H1 (cell line): ENCODE measurements at regions not wholly inside any gene's neighbourhood (a gene's known extent, or its start where the extent isn't known, plus 50 kb on each side); places are given as distances from the start of the nearest gene placed in this dataset.

Source experiments
- CTCF ChIA-PET: fragments of 300-600 bp; sonication (Branson Sonifier 250); formaldehyde crosslinking; loops from one replicate; lab custom pipeline; 2021; ENCODE audit not compliant: partially characterized antibody; lab: Charles Lee
- POLR2A ChIA-PET: fragments of 300-600 bp; sonication (Branson Sonifier 250); formaldehyde crosslinking; loops from one replicate; lab custom pipeline; 2021; ENCODE audit warnings: inconsistent platforms; ENCODE audit not compliant: partially characterized antibody; lab: Charles Lee
- DNase-seq, 2 experiments: peaks; one replicate each; pipeline versions ENCODE4 v3.0.0 to v3.0.0-alpha.2; 2010 to 2022; ENCODE audit warnings: low spot score in 2 of 2, low read depth in 1 of 2, mixed read lengths in 1 of 2
- FAIRE-seq: peaks from 2 replicates; lab custom pipeline; 2011; peaks lifted over from hg19 to GRCh38; lab: Jason Lieb, UNC
- H2AFZ ChIP-seq: 2 replicates; pipeline ENCODE4 v1.8.1; 2012; ENCODE audit warnings: low read length, inconsistent platforms
- H2AK5ac ChIP-seq: 2 replicates; pipeline ENCODE4 v1.6.1; 2013; ENCODE audit warnings: low read depth, low read length
- H2BK120ac ChIP-seq: replicated peaks from 2 replicates; pipeline ENCODE3; 2013; ENCODE audit warnings: low read depth, low read length, inconsistent platforms
- H2BK12ac ChIP-seq: 2 replicates; pipeline ENCODE4 v1.6.1; 2013; ENCODE audit warnings: low read depth, low read length
- H2BK15ac ChIP-seq: 2 replicates; pipeline ENCODE4 v1.6.1; 2013; ENCODE audit warnings: low read length
- H2BK20ac ChIP-seq: 2 replicates; pipeline ENCODE4 v1.6.1; 2013; ENCODE audit warnings: low read length
- H2BK5ac ChIP-seq: 2 replicates; pipeline ENCODE4 v1.6.1; 2013; ENCODE audit warnings: low read depth, low read length
- H3K14ac ChIP-seq: 2 replicates; pipeline ENCODE4 v1.6.1; 2013; ENCODE audit warnings: inconsistent platforms; ENCODE audit not compliant: insufficient read length
- H3K18ac ChIP-seq: 2 replicates; pipeline ENCODE4 v1.6.1; 2013; ENCODE audit warnings: low read length; ENCODE audit errors: extremely low read depth
- H3K23ac ChIP-seq: 2 replicates; pipeline ENCODE4 v1.6.1; 2013; ENCODE audit warnings: inconsistent platforms; ENCODE audit not compliant: insufficient read length
- H3K23me2 ChIP-seq: 2 replicates; pipeline ENCODE4 v1.6.1; 2013; ENCODE audit warnings: low read depth, low read length
- H3K27ac ChIP-seq: 2 replicates; pipeline ENCODE4 v1.6.1; 2011; ENCODE audit warnings: low read depth, low read length, inconsistent platforms
- H3K27me3 ChIP-seq, 4 experiments: replicated peaks in 1 of 4; 1 replicate in 1 of 4; 2 replicates in 3 of 4; pipeline versions ENCODE4 v1.6.1 to v1.8.1; 2011 to 2013; ENCODE audit warnings: low read length in 3 of 4, mild to moderate bottlenecking in 3 of 4, inconsistent platforms in 2 of 4, mixed read lengths in 2 of 4, moderate library complexity in 1 of 4; ENCODE audit not compliant: control insufficient read depth in 3 of 4, insufficient read depth in 3 of 4; ENCODE audit errors: extremely low read depth in 1 of 4
- H3K36me3 ChIP-seq, 4 experiments: 2 replicates each; pipeline versions ENCODE4 v1.6.1 to v1.8.1; 2011 to 2013; ENCODE audit warnings: mild to moderate bottlenecking in 4 of 4, low read length in 3 of 4, moderate library complexity in 2 of 4, control low read depth in 1 of 4, inconsistent platforms in 1 of 4; ENCODE audit not compliant: insufficient read depth in 4 of 4, control insufficient read depth in 2 of 4
- H3K4ac ChIP-seq: replicated peaks from 2 replicates; pipeline ENCODE3; 2013; ENCODE audit warnings: low read length, low read depth, mixed read lengths, inconsistent platforms; ENCODE audit not compliant: insufficient read length
- H3K4me1 ChIP-seq, 4 experiments: replicated peaks in 1 of 4; 1 replicate in 1 of 4; 2 replicates in 3 of 4; pipeline versions ENCODE4 v1.6.1 to v1.8.1; 2011 to 2013; ENCODE audit warnings: low read length in 3 of 4, inconsistent platforms in 2 of 4, mixed read lengths in 1 of 4; ENCODE audit not compliant: insufficient read depth in 4 of 4, control insufficient read depth in 3 of 4
- H3K4me2 ChIP-seq, 2 experiments: 2 replicates each; pipeline versions ENCODE4 v1.6.1 to v1.8.1; 2011 to 2013; ENCODE audit warnings: low read depth in 2 of 2, low read length in 2 of 2, control low read depth in 1 of 2, inconsistent platforms in 1 of 2, mild to moderate bottlenecking in 1 of 2; ENCODE audit not compliant: insufficient read depth in 1 of 2
- H3K4me3 ChIP-seq, 4 experiments: fragments of 200-600, 300-600 bp in 1 of 4; sonication (generic), shearing (Covaris generic), sonication (Bioruptor Twin) in 1 of 4; 2 replicates each; pipeline versions ENCODE4 v1.5.1 to v1.8.1; 2011 to 2016; ENCODE audit warnings: low read length in 4 of 4, low read depth in 3 of 4, control low read depth in 2 of 4, inconsistent platforms in 2 of 4, mild to moderate bottlenecking in 2 of 4, mixed read lengths in 1 of 4, moderate library complexity in 1 of 4; ENCODE audit not compliant: insufficient read depth in 2 of 4; ENCODE audit errors: extremely low read depth in 1 of 4
- H3K56ac ChIP-seq: replicated peaks from 2 replicates; pipeline ENCODE3; 2013; ENCODE audit warnings: low read depth, mild to moderate bottlenecking, mixed read lengths, low read length, inconsistent platforms; ENCODE audit not compliant: insufficient read length
- H3K79me1 ChIP-seq: 2 replicates; pipeline ENCODE4 v1.6.1; 2013; ENCODE audit warnings: low read depth, low read length, control low read depth
- H3K79me2 ChIP-seq, 2 experiments: 2 replicates each; pipeline versions ENCODE4 v1.6.1 to v1.8.1; 2012 to 2013; ENCODE audit warnings: low read length in 2 of 2, mild to moderate bottlenecking in 2 of 2, inconsistent platforms in 1 of 2; ENCODE audit not compliant: insufficient read depth in 2 of 2, control insufficient read depth in 1 of 2
- H3K9ac ChIP-seq, 4 experiments: replicated peaks in 1 of 4; 1 replicate in 1 of 4; 2 replicates in 3 of 4; pipeline versions ENCODE4 v1.6.1 to v1.8.1; 2011 to 2013; ENCODE audit warnings: low read depth in 3 of 4, low read length in 3 of 4, control low read depth in 2 of 4, mild to moderate bottlenecking in 2 of 4, moderate library complexity in 2 of 4, inconsistent platforms in 1 of 4; ENCODE audit errors: extremely low read depth in 1 of 4
- H3K9me3 ChIP-seq, 2 experiments: 2 replicates each; pipeline versions ENCODE4 v1.6.1 to v1.8.1; 2012 to 2013; ENCODE audit warnings: mild to moderate bottlenecking in 2 of 2, moderate library complexity in 2 of 2, control low read depth in 1 of 2, inconsistent platforms in 1 of 2, low read depth in 1 of 2, low read length in 1 of 2, mixed read lengths in 1 of 2; ENCODE audit not compliant: insufficient read depth in 2 of 2
- H4K20me1 ChIP-seq, 2 experiments: replicated peaks in 1 of 2; 2 replicates each; pipeline versions ENCODE3 to v1.8.1; 2011 to 2013; ENCODE audit warnings: inconsistent platforms in 2 of 2, low read length in 2 of 2, mild to moderate bottlenecking in 1 of 2; ENCODE audit not compliant: insufficient read depth in 2 of 2, control insufficient read depth in 1 of 2
- H4K5ac ChIP-seq: 2 replicates; pipeline ENCODE4 v1.6.1; 2013; ENCODE audit warnings: low read length, low read depth, mixed read lengths, inconsistent platforms; ENCODE audit not compliant: insufficient read length
- H4K8ac ChIP-seq: 2 replicates; pipeline ENCODE4 v1.8.0; 2013; ENCODE audit warnings: mild to moderate bottlenecking, moderate library complexity, low read length, inconsistent platforms; ENCODE audit not compliant: insufficient read depth; ENCODE audit errors: extremely low read depth
- H4K91ac ChIP-seq: replicated peaks from 2 replicates; pipeline ENCODE3; 2013; ENCODE audit warnings: low read length, mixed read lengths, inconsistent platforms; ENCODE audit not compliant: insufficient read length
- BRCA1 ChIP-seq: IDR thresholded peaks from 2 replicates; pipeline ENCODE4 v1.6.1; 2012; ENCODE audit warnings: low read depth, low read length, improper control_type of control experiment
- EP300 ChIP-seq, 2 experiments: IDR thresholded peaks; 1 replicate in 1 of 2; 2 replicates in 1 of 2; pipeline ENCODE4 v1.6.1; 2011 to 2012; ENCODE audit warnings: low read depth in 2 of 2, low read length in 2 of 2, mild to moderate bottlenecking in 2 of 2, borderline replicate concordance in 1 of 2, inconsistent platforms in 1 of 2, moderate library complexity in 1 of 2
- EZH2 ChIP-seq: fragments of 200-600 bp; sonication (generic); IDR thresholded peaks from 2 replicates; pipeline ENCODE4 v1.7.1; 2012; ENCODE audit warnings: low read depth, mild to moderate bottlenecking, moderate library complexity, low read length, inconsistent platforms; ENCODE audit not compliant: severe bottlenecking
- GABPA ChIP-seq: IDR thresholded peaks from 2 replicates; pipeline ENCODE4 v1.6.1; 2011; ENCODE audit warnings: mild to moderate bottlenecking, low read length, moderate library complexity, borderline replicate concordance; ENCODE audit not compliant: insufficient read depth
- GTF2F1 ChIP-seq: IDR thresholded peaks from 2 replicates; pipeline ENCODE4 v1.6.1; 2012; ENCODE audit warnings: low read depth, low read length, improper control_type of control experiment, borderline replicate concordance
- JUND ChIP-seq: IDR thresholded peaks from 2 replicates; pipeline ENCODE4 v1.6.1; 2011; ENCODE audit warnings: mild to moderate bottlenecking, improper control_type of control experiment, low read length
- RAD21 ChIP-seq, 2 experiments: IDR thresholded peaks in 1 of 2; conservative IDR thresholded peaks in 1 of 2; 2 replicates each; pipeline ENCODE4 v1.6.1; 2011; ENCODE audit warnings: low read depth in 2 of 2, low read length in 2 of 2, improper control_type of control experiment in 1 of 2, inconsistent platforms in 1 of 2, mild to moderate bottlenecking in 1 of 2, moderate library complexity in 1 of 2
- RFX5 ChIP-seq: IDR thresholded peaks from 2 replicates; pipeline ENCODE4 v1.6.1; 2011; ENCODE audit warnings: low read depth, low read length, improper control_type of control experiment, borderline replicate concordance
- SP1 ChIP-seq: IDR thresholded peaks from 2 replicates; pipeline ENCODE4 v1.6.1; 2011; ENCODE audit warnings: low read depth, low read length
- SP2 ChIP-seq: IDR thresholded peaks from 2 replicates; pipeline ENCODE4 v1.6.1; 2012; ENCODE audit warnings: mild to moderate bottlenecking, low read length, inconsistent platforms
- TEAD4 ChIP-seq: IDR thresholded peaks from 2 replicates; pipeline ENCODE4 v1.6.1; 2012; ENCODE audit warnings: low read depth, low read length, inconsistent platforms, mixed read lengths
- WGBS, 2 experiments: shearing (Covaris generic) in 1 of 2; methylation state at CpG; one replicate each; pipeline versions ENCODE4 v1.1.6 to v1.1.7; 2013 to 2015; ENCODE audit warnings: low lambda C conversion rate in 2 of 2, mixed read lengths in 2 of 2, inconsistent platforms in 1 of 2, low coverage in 1 of 2, missing lambda C conversion rate in 1 of 2; ENCODE audit not compliant: insufficient replicate concordance in 2 of 2, insufficient coverage in 1 of 2, insufficient read length in 1 of 2; ENCODE audit errors: extremely low coverage in 1 of 2, missing lambda C conversion rate in 1 of 2; 5-methylcytosine and 5-hydroxymethylcytosine counted together
- TF ChIP-seq, protein P1 (sequence below): IDR thresholded peaks from 2 replicates; pipeline ENCODE4 v1.6.1; 2012; ENCODE audit warnings: low read length, inconsistent platforms

GRCh38 chr2:129465045-129465444 lies 514.4 kb upstream of the RAB6C start:
- H3K27me3 ChIP-seq = no peaks in the 10 kb centered on the region
- ChIA-PET CTCF (no interaction called here), POLR2A (no interaction called here)
- H2AFZ ChIP-seq = no peak overlapping the region
- no peak overlapping the region for H3K18ac ChIP-seq
- no peaks in the 10 kb centered on the region for H3K79me2 ChIP-seq
- H3K36me3 ChIP-seq = no peaks in the 10 kb centered on the region
- no peak overlapping the region for H2BK15ac ChIP-seq
- no peak overlapping the region for H3K4ac ChIP-seq
- H2BK120ac ChIP-seq = no peak overlapping the region
- no peaks in the 10 kb centered on the region for H4K20me1 ChIP-seq
- H3K4me1 ChIP-seq = no peaks in the 10 kb centered on the region
- DNase-seq (no peak), FAIRE-seq (no peak)
- no peak overlapping the region for H3K14ac ChIP-seq
- 99% methylated on average over 11 of the region's 11 CpGs; no CpG with 5 or more reads in 1 of the 2 experiments for WGBS, 2 experiments
- no peak overlapping the region for H3K4me2 ChIP-seq
- no peaks in the 10 kb centered on the region for H3K79me1 ChIP-seq
- H4K8ac ChIP-seq = no peak overlapping the region
- H3K9me3 ChIP-seq = peaks cover 0 to 10% of the 10 kb centered on the region in 2 experiments; a peak in 1 of 4 replicates
- H4K5ac ChIP-seq = no peak overlapping the region
- H4K91ac ChIP-seq = no peak overlapping the region
- no peak overlapping the region for H2AK5ac ChIP-seq
- H2BK5ac ChIP-seq = no peak overlapping the region
- H3K56ac ChIP-seq = no peak overlapping the region
- H3K23ac ChIP-seq = no peak overlapping the region
- H3K9ac ChIP-seq = no peak overlapping the region
- no peak overlapping the region for H2BK12ac ChIP-seq
- H2BK20ac ChIP-seq = no peak overlapping the region
- no peak overlapping the region for H3K27ac ChIP-seq
- no peak overlapping the region for H3K4me3 ChIP-seq
- no peaks in the 10 kb centered on the region for H3K23me2 ChIP-seq
- TF ChIP-seq RAD21 (IDR thresholded peaks at IDR 0.05 in 1 of 2, conservative IDR thresholded peaks at IDR 0.05 in 1 of 2; ENCODE audit: low read depth in 2 of 2, low read length in 2 of 2) = no peak
- no peak for TF ChIP-seq SP1
- TF ChIP-seq JUND = no peak
- TF ChIP-seq TEAD4 = no peak
- no peak for TF ChIP-seq GABPA
- no peak for TF ChIP-seq BRCA1
- no peak for TF ChIP-seq RFX5
- no peak for TF ChIP-seq GTF2F1
- TF ChIP-seq EZH2 = no peak
- TF ChIP-seq SP2 = no peak
- TF ChIP-seq, protein P1, sequence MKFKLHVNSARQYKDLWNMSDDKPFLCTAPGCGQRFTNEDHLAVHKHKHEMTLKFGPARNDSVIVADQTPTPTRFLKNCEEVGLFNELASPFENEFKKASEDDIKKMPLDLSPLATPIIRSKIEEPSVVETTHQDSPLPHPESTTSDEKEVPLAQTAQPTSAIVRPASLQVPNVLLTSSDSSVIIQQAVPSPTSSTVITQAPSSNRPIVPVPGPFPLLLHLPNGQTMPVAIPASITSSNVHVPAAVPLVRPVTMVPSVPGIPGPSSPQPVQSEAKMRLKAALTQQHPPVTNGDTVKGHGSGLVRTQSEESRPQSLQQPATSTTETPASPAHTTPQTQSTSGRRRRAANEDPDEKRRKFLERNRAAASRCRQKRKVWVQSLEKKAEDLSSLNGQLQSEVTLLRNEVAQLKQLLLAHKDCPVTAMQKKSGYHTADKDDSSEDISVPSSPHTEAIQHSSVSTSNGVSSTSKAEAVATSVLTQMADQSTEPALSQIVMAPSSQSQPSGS = no peak
- no peak for TF ChIP-seq EP300 (IDR thresholded peaks at IDR 0.05; ENCODE audit: borderline replicate concordance in 1 of 2, low read depth in 2 of 2, low read length in 2 of 2)
